ENCODE measurements at regions not wholly inside any gene's neighbourhood (a gene's known extent, or its start where the extent isn't known, plus 50 kb on each side); places are given as distances from the start of the nearest gene placed in this dataset.

- Histone ChIP-seq H4K20me1 (ENCODE audit: insufficient read depth, low read length) (no peaks in the 10 kb centered on the region), H3K79me2 (ENCODE audit: insufficient read depth, low read depth, low read length) (no peaks in the 10 kb centered on the region), H3K4me3 (ENCODE audit: low read depth, low read length, poor library complexity, severe bottlenecking) (no peak overlapping the region), H2AFZ (ENCODE audit: low read length) (no peak overlapping the region), H3K36me3 (ENCODE audit: insufficient read depth, low read length) (no peaks in the 10 kb centered on the region), H3K4me1 (ENCODE audit: insufficient read depth, low read length, poor library complexity, severe bottlenecking) (no peaks in the 10 kb centered on the region), H3K4me2 (ENCODE audit: low read length) (no peak overlapping the region), H3K27ac (ENCODE audit: low read depth, low read length, poor library complexity, severe bottlenecking) (no peak overlapping the region), H3K9me2 (ENCODE audit: insufficient read depth, low read length) (no peaks in the 10 kb centered on the region), H3K9me3 (ENCODE audit: low read length) (no peaks in the 10 kb centered on the region)
- intact Hi-C loops (cut with micrococcal nuclease; ENCODE audit: unreplicated experiment) = no loop called here
- POLR2A ChIA-PET = no interaction called here
- no peak for TF ChIP-seq CTCF (conservative IDR thresholded peaks at IDR 0.05; ENCODE audit: low read length)
- no peak for TF ChIP-seq EZH2phosphoT487 (IDR thresholded peaks at IDR 0.05; ENCODE audit: borderline replicate concordance, low read depth, low read length)
- DNase-seq (ENCODE audit: low spot score) = no peak
- no TSS peak for BruUV-seq (replicated peaks)
- CTCF ChIA-PET (ENCODE audit: unreplicated experiment) = no interaction called here
Measured at GRCh38 chr7:45252248-45252647, 94.7 kb downstream of the RAMP3 start.

GRCh38 chr7:45252857-45253256 is 95.3 kb downstream of the RAMP3 start:
- H3K4me3 ChIP-seq (ENCODE audit: low read depth, low read length, poor library complexity, severe bottlenecking) = no peak overlapping the region
- TF ChIP-seq CTCF (conservative IDR thresholded peaks at IDR 0.05; ENCODE audit: low read length) = no peak
- no peak for TF ChIP-seq EZH2phosphoT487 (IDR thresholded peaks at IDR 0.05; ENCODE audit: borderline replicate concordance, low read depth, low read length)
- BruUV-seq (replicated peaks) = no TSS peak
- no peaks in the 10 kb centered on the region for H3K9me2 ChIP-seq (ENCODE audit: insufficient read depth, low read length)
- ChIA-PET POLR2A (no interaction called here), CTCF (ENCODE audit: unreplicated experiment) (no interaction called here)
- no peaks in the 10 kb centered on the region for H3K9me3 ChIP-seq (ENCODE audit: low read length)
- no peak overlapping the region for H2AFZ ChIP-seq (ENCODE audit: low read length)
- intact Hi-C loops (cut with micrococcal nuclease; ENCODE audit: unreplicated experiment) = no loop called here
- H3K27ac ChIP-seq (ENCODE audit: low read depth, low read length, poor library complexity, severe bottlenecking) = no peak overlapping the region
- H3K4me2 ChIP-seq (ENCODE audit: low read length) = no peak overlapping the region
- H3K36me3 ChIP-seq (ENCODE audit: insufficient read depth, low read length) = no peaks in the 10 kb centered on the region
- no peaks in the 10 kb centered on the region for H3K79me2 ChIP-seq (ENCODE audit: insufficient read depth, low read depth, low read length)
- H3K4me1 ChIP-seq (ENCODE audit: insufficient read depth, low read length, poor library complexity, severe bottlenecking) = no peaks in the 10 kb centered on the region
- no peaks in the 10 kb centered on the region for H4K20me1 ChIP-seq (ENCODE audit: insufficient read depth, low read length)
- DNase-seq (ENCODE audit: low spot score) = no peak

GRCh38 chr7:45253368-45253767 is 95.8 kb downstream of the RAMP3 start:
- Histone ChIP-seq H3K4me3 (ENCODE audit: low read depth, low read length, poor library complexity, severe bottlenecking) (no peak overlapping the region), H3K9me3 (ENCODE audit: low read length) (no peaks in the 10 kb centered on the region), H3K4me1 (ENCODE audit: insufficient read depth, low read length, poor library complexity, severe bottlenecking) (peaks cover 2% of the 10 kb centered on the region), H3K36me3 (ENCODE audit: insufficient read depth, low read length) (no peaks in the 10 kb centered on the region), H3K27ac (ENCODE audit: low read depth, low read length, poor library complexity, severe bottlenecking) (no peak overlapping the region), H3K9me2 (ENCODE audit: insufficient read depth, low read length) (no peaks in the 10 kb centered on the region), H4K20me1 (ENCODE audit: insufficient read depth, low read length) (no peaks in the 10 kb centered on the region), H3K4me2 (ENCODE audit: low read length) (no peak overlapping the region), H2AFZ (ENCODE audit: low read length) (no peak overlapping the region), H3K79me2 (ENCODE audit: insufficient read depth, low read depth, low read length) (no peaks in the 10 kb centered on the region)
- BruUV-seq (replicated peaks) = no TSS peak
- TF ChIP-seq CTCF (conservative IDR thresholded peaks at IDR 0.05; ENCODE audit: low read length) (no peak), EZH2phosphoT487 (IDR thresholded peaks at IDR 0.05; ENCODE audit: borderline replicate concordance, low read depth, low read length) (no peak)
- intact Hi-C loops (cut with micrococcal nuclease; ENCODE audit: unreplicated experiment) = no loop called here
- CTCF ChIA-PET (ENCODE audit: unreplicated experiment) = no interaction called here
- POLR2A ChIA-PET = no interaction called here
- no peak for DNase-seq (ENCODE audit: low spot score)
